SK-N-SH (cell line): ENCODE measurements at regions not wholly inside any gene's neighbourhood (a gene's known extent, or its start where the extent isn't known, plus 50 kb on each side); places are given as distances from the start of the nearest gene placed in this dataset.
"Not testable (repeated sequence)": the region's sequence is repeated elsewhere in the genome, so short reads cannot be mapped to it uniquely, and the experiment has no call there.

ENCODE experiments used
- CTCF ChIA-PET: fragments of 300-600, 350-600 bp; formaldehyde crosslinking; extraction: SDS; loops from one replicate; lab custom pipeline; 2021; lab: Yijun Ruan, JAX
- POLR2A ChIA-PET: fragments of 350-600 bp; sonication (Branson Sonifier 250); formaldehyde crosslinking; extraction: SDS; loops from one replicate; lab custom pipeline; 2020; ENCODE audit warnings: antibody characterized with exemption, inconsistent platforms; lab: Yijun Ruan, JAX
- DNase-seq: peaks from one replicate; pipeline ENCODE4 v3.0.0; 2012
- H2AFZ ChIP-seq: fragments of 200-600 bp; sonication (generic); 2 replicates; pipeline ENCODE4 v1.8.1; 2016; ENCODE audit warnings: antibody characterized with exemption, mild to moderate bottlenecking, low read depth
- H3F3A ChIP-seq: fragments of 200-600 bp; sonication (generic); replicated peaks from 2 replicates; pipeline ENCODE3; 2016; ENCODE audit warnings: antibody characterized with exemption, mild to moderate bottlenecking; ENCODE audit not compliant: insufficient read depth
- H3K27ac ChIP-seq, 2 experiments: fragments of 200-500 bp in 1 of 2; fragments of 200-600 bp in 1 of 2; sonication (Bioruptor generic) in 1 of 2; sonication (generic), shearing (Covaris generic) in 1 of 2; 2 replicates each; pipeline versions ENCODE4 v1.5.1 to v1.6.1; 2014 to 2016; ENCODE audit warnings: low read depth in 2 of 2, inconsistent platforms in 1 of 2, low read length in 1 of 2, mild to moderate bottlenecking in 1 of 2, mixed read lengths in 1 of 2
- H3K27me3 ChIP-seq: fragments of 200-600 bp; sonication (generic), shearing (Covaris generic); 2 replicates; pipeline ENCODE4 v1.6.1; 2016; ENCODE audit warnings: mixed run types; ENCODE audit not compliant: insufficient read depth
- H3K36me3 ChIP-seq, 2 experiments: fragments of 200-500 bp in 1 of 2; fragments of 200-600 bp in 1 of 2; sonication (Bioruptor generic) in 1 of 2; sonication (generic) in 1 of 2; replicated peaks in 1 of 2; 2 replicates each; pipeline versions ENCODE3 to v1.5.1; 2014 to 2016; ENCODE audit warnings: low read length in 1 of 2, mild to moderate bottlenecking in 1 of 2; ENCODE audit not compliant: insufficient read depth in 2 of 2, control insufficient read depth in 1 of 2
- H3K4me1 ChIP-seq, 2 experiments: fragments of 200-500 bp in 1 of 2; fragments of 200-600 bp in 1 of 2; sonication (Bioruptor generic) in 1 of 2; sonication (generic), shearing (Covaris generic) in 1 of 2; 2 replicates each; pipeline versions ENCODE4 v1.5.1 to v1.6.1; 2014 to 2016; ENCODE audit warnings: low read depth in 1 of 2, low read length in 1 of 2, mixed run types in 1 of 2; ENCODE audit not compliant: insufficient read depth in 2 of 2, control insufficient read depth in 1 of 2
- H3K4me2 ChIP-seq: fragments of 200-600 bp; sonication (generic), shearing (Covaris generic); 2 replicates; pipeline ENCODE4 v1.6.1; 2017; ENCODE audit warnings: mixed run types
- H3K4me3 ChIP-seq, 2 experiments: fragments of 200-500 bp in 1 of 2; fragments of 200-600 bp in 1 of 2; sonication (Bioruptor generic) in 1 of 2; sonication (generic), shearing (Covaris generic) in 1 of 2; 2 replicates each; pipeline versions ENCODE4 v1.5.1 to v1.8.1; 2014 to 2016; ENCODE audit warnings: low read depth in 2 of 2, inconsistent platforms in 1 of 2, low read length in 1 of 2, mild to moderate bottlenecking in 1 of 2, mixed read lengths in 1 of 2, moderate library complexity in 1 of 2
- H3K79me2 ChIP-seq: fragments of 200-600 bp; sonication (generic); 2 replicates; pipeline ENCODE4 v1.8.1; 2017; ENCODE audit warnings: mild to moderate bottlenecking; ENCODE audit not compliant: insufficient read depth
- H3K9ac ChIP-seq: fragments of 200-600 bp; sonication (generic); 2 replicates; pipeline ENCODE4 v1.6.1; 2017; ENCODE audit warnings: mixed run types
- H3K9me2 ChIP-seq: fragments of 200-600 bp; sonication (generic); 2 replicates; pipeline ENCODE4 v1.6.1; 2017; ENCODE audit warnings: mixed run types
- H3K9me3 ChIP-seq: fragments of 200-600 bp; sonication (generic); 2 replicates; pipeline ENCODE4 v1.6.1; 2017; ENCODE audit warnings: mixed run types, mild to moderate bottlenecking, moderate library complexity
- H4K20me1 ChIP-seq: fragments of 200-600 bp; sonication (generic); 2 replicates; pipeline ENCODE4 v1.6.1; 2017; ENCODE audit warnings: mild to moderate bottlenecking, mixed run types; ENCODE audit not compliant: insufficient read depth
- EP300 ChIP-seq, 2 experiments: IDR thresholded peaks; 2 replicates each; pipeline versions ENCODE4 v1.4.0 to v1.6.1; 2012; ENCODE audit warnings: borderline replicate concordance in 1 of 2, low read depth in 1 of 2, low read length in 1 of 2
- EZH2phosphoT487 ChIP-seq: fragments of 200-600 bp; sonication (generic); IDR thresholded peaks from 2 replicates; pipeline ENCODE4 v1.6.1; 2017; ENCODE audit warnings: low read depth, mixed run types, mild to moderate bottlenecking, antibody characterized with exemption, moderate library complexity, borderline replicate concordance
- FOXJ3 ChIP-seq: sonication (generic); formaldehyde crosslinking; IDR thresholded peaks from 2 replicates; pipeline ENCODE4 v1.5.1; 2020; ENCODE audit warnings: mild to moderate bottlenecking, missing genetic modification reagents
- GABPA ChIP-seq: IDR thresholded peaks from 2 replicates; pipeline ENCODE4 v1.4.0; 2012; ENCODE audit warnings: low read depth, mild to moderate bottlenecking
- GATA2 ChIP-seq: sonication (generic); formaldehyde crosslinking; IDR thresholded peaks from 2 replicates; pipeline ENCODE4 v1.5.0; 2020; ENCODE audit warnings: mild to moderate bottlenecking, missing genetic modification reagents
- JUND ChIP-seq: IDR thresholded peaks from 2 replicates; pipeline ENCODE4 v1.4.0; 2012
- NFIC ChIP-seq: IDR thresholded peaks from 2 replicates; pipeline ENCODE4 v1.4.0; 2012; ENCODE audit warnings: borderline replicate concordance
- TAF1 ChIP-seq: IDR thresholded peaks from 2 replicates; pipeline ENCODE4 v1.6.1; 2012; ENCODE audit warnings: low read depth, mild to moderate bottlenecking, low read length, moderate library complexity, borderline replicate concordance
- TEAD4 ChIP-seq: IDR thresholded peaks from 2 replicates; pipeline ENCODE4 v1.4.0; 2012; ENCODE audit warnings: mild to moderate bottlenecking, borderline replicate concordance; ENCODE audit not compliant: insufficient read depth
- WGBS: methylation state at CpG from one replicate; pipeline ENCODE4 v1.1.6; 2017; ENCODE audit warnings: low lambda C conversion rate; 5-methylcytosine and 5-hydroxymethylcytosine counted together
- TF ChIP-seq, protein P1 (sequence below): IDR thresholded peaks from 2 replicates; pipeline ENCODE4; 2012

DNA sequence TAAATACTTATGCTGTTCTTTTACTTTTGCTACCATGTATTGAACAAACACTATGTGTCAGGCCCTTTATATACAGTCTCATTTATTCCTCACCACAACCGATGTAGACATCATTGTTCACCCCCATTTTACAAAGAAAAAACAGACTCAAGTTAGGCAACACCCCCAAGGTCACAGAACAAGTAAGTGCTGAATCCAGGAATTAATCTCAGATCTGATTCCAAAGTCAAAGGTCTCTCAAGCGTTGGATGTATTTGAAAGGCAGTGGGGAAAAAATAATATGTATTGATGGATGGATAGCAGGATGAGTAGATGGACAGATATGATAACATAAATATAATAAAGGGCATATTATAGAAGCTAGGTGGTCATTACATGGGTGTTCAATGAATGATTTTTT lies 85.1 kb upstream of the VLDLR start:
- TF ChIP-seq JUND (no peak), TEAD4 (no peak), FOXJ3 (CRISPR knock-in tag) (no peak), GABPA (no peak)
- 48% methylated on average over 2 of the region's 2 CpGs for WGBS
- H3K4me3 ChIP-seq, result no peak overlapping the region
- H3K36me3 ChIP-seq, result no peaks in the 10 kb centered on the region
- no peak overlapping the region for H3K9ac ChIP-seq
- CTCF ChIA-PET, result interaction anchor here (1.2 kb wide), 1 partner anchor 11 kb away, joined by 3 read pairs; no protein-coding TSS in a partner anchor
- no peak overlapping the region for H3K4me2 ChIP-seq
- no peak for DNase-seq
- H3K9me2 ChIP-seq, result no peaks in the 10 kb centered on the region
- H3K4me1 ChIP-seq, result no peaks in the 10 kb centered on the region
- H4K20me1 ChIP-seq, result no peaks in the 10 kb centered on the region
- no peaks in the 10 kb centered on the region for H3F3A ChIP-seq
- H3K27ac ChIP-seq, result no peak overlapping the region
- POLR2A ChIA-PET, result no interaction called here
- no peaks in the 10 kb centered on the region for H3K27me3 ChIP-seq
- no peaks in the 10 kb centered on the region for H3K9me3 ChIP-seq
- no peak overlapping the region for H2AFZ ChIP-seq
- H3K79me2 ChIP-seq, result no peaks in the 10 kb centered on the region

DNA sequence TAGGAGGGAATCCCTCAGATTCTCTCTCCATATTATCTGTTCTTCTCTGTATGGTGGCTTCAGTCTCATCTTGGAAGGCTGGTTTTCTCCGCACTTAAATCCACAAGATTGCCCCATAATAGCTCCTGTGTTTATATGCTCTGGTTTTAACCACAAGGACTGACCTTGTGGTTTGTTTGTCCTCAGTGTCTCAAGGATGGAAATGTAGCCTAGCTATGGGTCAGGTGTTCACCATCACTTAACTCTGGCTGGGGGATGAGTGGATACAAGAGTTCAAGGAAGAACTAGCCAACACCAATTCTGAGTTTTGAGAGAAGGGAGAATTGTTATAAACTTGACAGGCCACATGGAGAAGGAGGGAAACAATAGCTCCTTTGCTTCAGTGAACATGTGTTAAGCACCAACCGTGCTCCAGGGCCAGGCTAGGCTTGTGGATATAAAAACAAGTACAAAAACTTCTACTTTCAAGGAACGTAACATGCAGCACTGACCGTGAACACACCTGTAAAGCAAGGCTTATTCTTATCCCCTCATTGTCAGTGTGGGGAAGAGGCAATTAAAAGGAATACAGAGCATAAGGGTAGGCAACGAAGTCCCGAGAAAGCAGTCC lies 75.6 kb upstream of the VLDLR start:
- ChIA-PET CTCF (no interaction called here), POLR2A (no interaction called here)
- Histone ChIP-seq H3K9ac (no peak overlapping the region), H3K4me3 (no peak overlapping the region), H3K4me1 (no peaks in the 10 kb centered on the region), H3K4me2 (no peak overlapping the region), H3K36me3 (no peaks in the 10 kb centered on the region), H2AFZ (no peak overlapping the region), H3F3A (no peaks in the 10 kb centered on the region), H3K9me3 (no peaks in the 10 kb centered on the region), H3K79me2 (no peaks in the 10 kb centered on the region), H4K20me1 (no peaks in the 10 kb centered on the region), H3K27me3 (no peaks in the 10 kb centered on the region), H3K9me2 (no peaks in the 10 kb centered on the region), H3K27ac (no peak overlapping the region)
- no peak for DNase-seq
- 54% methylated on average over 6 of the region's 6 CpGs for WGBS
- no peak for TF ChIP-seq GATA2
- no peak for TF ChIP-seq EZH2phosphoT487
- TF ChIP-seq TAF1, result no peak
- TF ChIP-seq NFIC, result no peak
- no peak for TF ChIP-seq EP300 (IDR thresholded peaks at IDR 0.05; ENCODE audit: borderline replicate concordance in 1 of 2, low read depth in 1 of 2, low read length in 1 of 2)
- no peak for TF ChIP-seq GABPA
- TF ChIP-seq, protein P1, sequence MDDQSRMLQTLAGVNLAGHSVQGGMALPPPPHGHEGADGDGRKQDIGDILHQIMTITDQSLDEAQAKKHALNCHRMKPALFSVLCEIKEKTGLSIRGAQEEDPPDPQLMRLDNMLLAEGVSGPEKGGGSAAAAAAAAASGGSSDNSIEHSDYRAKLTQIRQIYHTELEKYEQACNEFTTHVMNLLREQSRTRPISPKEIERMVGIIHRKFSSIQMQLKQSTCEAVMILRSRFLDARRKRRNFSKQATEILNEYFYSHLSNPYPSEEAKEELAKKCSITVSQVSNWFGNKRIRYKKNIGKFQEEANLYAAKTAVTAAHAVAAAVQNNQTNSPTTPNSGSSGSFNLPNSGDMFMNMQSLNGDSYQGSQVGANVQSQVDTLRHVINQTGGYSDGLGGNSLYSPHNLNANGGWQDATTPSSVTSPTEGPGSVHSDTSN, result no peak

DNA sequence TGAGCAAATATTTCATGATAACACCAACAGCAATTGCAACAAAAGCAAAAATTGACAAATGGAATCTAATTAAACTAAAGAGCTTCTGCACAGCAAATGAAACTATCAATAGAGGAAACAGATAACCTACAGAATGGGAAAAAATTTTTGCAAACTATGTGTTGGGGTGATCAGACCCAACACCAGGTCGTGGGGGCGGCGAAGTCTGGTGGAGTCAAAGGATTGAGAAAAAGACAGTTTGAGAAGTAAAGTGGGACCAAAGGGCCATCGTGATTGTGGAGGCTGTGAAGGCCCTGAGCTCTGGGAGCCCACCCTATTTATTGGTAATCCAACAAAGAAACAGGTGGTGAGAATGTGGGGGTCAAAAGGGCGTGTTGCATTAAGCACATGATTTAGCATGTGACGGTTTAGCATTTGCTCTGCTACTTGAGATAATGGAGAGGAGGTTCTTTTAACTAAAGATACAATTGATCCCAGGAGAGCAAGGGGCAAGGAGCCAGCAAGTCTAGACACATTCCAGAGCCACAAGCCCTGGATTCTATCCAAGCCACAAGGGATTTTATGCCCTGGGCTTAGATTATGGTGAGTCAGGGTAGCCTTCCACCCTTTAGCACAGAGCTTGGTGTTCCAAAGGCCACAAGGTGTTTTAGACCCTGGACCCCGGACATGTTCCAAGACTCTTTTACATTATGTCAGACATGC lies 65.5 kb upstream of the VLDLR start:
- DNase-seq, CTCF ChIA-PET, H3K4me2 ChIP-seq, H2AFZ ChIP-seq, H3K9ac ChIP-seq, H3K9me3 ChIP-seq, H3K4me3 ChIP-seq, H3K27ac ChIP-seq, H4K20me1 ChIP-seq, H3K27me3 ChIP-seq, H3K36me3 ChIP-seq, POLR2A ChIA-PET, H3K79me2 ChIP-seq: not testable (repeated sequence)
- 72% methylated on average over 7 of the region's 7 CpGs for WGBS
- peaks cover 6 to 17% of the 10 kb centered on the region in 2 experiments; a peak in 3 of 4 replicates for H3K4me1 ChIP-seq
- TF ChIP-seq NFIC, result peak; percentile 56; the same call in 1 of the 2 replicates
- TF ChIP-seq, all 33 proteins: peak for 1; not testable (repeated sequence) for 32
- H3F3A ChIP-seq, result peaks cover 13% of the 10 kb centered on the region
- not testable (repeated sequence) for H3K9me2 ChIP-seq
